A204.1 (cell line): ENCODE measurements at regions not wholly inside any gene's neighbourhood (a gene's known extent, or its start where the extent isn't known, plus 50 kb on each side); places are given as distances from the start of the nearest gene placed in this dataset.
A peak's percentile ranks its signal among the peaks of the same experiment; 100 is the strongest.

Source experiments
- FAIRE-seq: peaks from 2 replicates; lab custom pipeline; 2012; peaks lifted over from hg19 to GRCh38; lab: Jason Lieb, UNC

DNA sequence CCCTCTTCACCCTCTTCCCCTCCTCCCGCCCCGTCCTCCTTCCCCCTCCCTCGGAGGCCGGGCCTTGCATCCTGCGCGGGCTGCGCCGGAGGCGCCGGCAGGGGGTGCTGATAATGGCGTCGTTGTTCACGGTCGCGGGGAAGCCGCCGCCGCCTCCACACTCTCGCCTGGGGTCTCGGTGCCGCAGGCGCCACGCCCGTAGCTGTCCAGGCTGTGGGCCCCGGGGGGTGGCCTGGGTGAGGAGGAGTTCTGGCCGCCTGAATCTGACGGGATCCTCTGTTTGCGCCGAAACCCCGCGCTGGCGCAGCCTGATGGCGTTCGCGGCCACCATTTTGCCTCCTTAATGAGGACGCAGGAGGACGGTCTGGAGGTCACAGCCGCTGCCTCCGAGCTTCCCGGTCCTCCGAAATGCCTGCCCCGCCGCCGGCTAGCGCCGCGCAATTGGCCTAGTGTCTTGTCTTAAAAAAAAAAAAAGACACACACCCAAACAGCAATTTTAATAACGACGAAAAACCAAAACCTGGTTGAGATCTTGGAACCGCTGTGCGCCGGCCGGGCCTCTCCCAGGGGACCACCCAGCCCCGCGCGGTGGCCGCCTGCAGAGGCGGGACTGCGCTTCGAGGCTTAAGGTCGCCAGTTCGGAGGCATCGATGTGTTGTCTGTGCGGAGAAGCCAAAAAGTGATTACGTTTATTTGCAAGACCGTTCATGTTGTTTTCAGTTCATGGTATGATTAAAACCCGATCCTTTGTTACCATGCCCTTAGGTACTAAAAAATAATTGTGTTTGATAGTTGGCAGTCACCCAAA is 106.6 kb upstream of the HNRNPU start:
- FAIRE-seq: peak; percentile 46

DNA sequence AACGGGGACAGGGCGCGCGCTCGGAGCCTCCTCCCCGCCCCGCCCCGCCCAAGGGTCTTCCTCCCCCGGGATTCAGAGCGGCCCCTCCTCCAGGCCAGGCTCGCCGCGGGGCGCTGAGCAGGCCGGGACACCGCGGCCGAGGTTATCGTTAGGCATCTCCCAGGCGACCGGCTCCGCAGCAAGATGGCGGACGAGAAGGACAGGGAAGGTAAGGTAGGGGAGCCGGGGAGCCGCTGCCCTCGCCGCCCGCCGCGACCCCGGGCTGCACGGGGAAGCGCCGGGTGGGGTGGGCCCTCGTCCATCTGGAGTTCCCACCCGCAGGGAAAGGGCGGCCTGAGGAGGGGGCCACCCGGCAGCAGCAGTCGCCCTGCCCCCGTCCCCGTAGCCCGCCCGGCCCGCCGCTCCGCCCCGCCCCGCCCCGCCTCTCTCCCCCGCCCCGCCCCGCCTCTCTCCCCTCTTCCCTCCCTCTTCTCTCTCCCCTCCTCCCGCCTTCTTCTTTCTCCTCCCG is 105.9 kb upstream of the HNRNPU start:
- FAIRE-seq: no peak

DNA sequence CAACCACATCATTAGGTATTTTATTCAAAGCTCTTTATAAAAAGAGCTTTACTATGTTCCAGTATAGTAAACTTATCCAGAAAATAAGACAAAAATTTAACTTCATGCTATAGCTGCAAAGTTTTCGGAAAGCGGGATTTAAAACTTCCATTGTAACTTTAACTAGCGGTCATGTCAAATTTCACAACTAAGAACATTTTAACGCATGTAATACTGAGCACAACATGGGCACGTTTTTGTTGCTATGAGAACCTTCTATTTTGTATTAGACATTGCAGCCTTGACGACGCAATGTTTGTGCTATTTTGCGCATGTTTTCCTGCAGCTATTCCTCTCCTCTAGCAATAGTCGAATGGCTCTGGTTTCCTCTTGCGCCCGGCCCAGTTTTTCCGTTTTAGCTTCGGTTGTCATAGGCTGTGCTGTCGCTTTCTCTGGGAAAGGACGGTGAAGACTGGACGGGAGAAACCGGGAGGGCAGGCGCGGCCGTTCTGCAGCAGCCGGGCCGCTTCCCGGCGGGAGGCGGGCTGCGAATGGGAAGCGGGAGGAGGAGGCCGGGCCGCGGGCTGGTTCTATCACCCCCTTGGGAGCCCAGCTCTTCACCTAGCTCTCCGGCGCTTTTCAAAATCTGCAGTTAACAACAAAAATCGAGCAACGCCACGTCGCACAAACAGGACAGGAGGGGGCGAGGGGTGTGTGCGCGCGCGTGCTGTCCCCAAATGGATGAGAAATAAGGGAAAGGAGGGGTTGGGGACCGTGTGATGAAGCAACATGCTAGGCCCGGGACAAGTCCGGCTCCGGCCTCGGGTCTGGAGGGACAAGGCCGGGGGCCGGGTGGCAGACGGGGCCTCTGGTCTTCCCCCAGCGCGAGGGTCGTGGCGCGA is 105.3 kb upstream of the HNRNPU start:
- FAIRE-seq: no peak

DNA sequence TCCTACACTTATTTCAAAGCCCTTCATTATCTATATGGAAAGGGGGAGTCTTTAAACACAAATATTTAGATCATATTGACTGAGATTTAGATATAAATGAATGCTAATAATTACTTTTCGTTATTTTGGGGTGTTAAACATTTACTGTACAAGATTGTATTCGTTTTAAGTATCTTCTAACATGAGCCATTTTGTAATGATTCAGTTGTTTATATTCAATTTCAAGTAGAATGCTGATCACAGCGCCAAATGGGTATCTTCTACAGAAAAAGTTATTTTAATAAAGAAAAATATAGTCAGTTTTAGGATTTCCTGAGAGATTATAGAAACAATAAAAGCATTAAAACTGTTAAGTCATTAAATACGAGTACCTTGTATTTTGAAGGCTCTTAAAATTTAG is 104.5 kb upstream of the HNRNPU start:
- FAIRE-seq: no peak

DNA sequence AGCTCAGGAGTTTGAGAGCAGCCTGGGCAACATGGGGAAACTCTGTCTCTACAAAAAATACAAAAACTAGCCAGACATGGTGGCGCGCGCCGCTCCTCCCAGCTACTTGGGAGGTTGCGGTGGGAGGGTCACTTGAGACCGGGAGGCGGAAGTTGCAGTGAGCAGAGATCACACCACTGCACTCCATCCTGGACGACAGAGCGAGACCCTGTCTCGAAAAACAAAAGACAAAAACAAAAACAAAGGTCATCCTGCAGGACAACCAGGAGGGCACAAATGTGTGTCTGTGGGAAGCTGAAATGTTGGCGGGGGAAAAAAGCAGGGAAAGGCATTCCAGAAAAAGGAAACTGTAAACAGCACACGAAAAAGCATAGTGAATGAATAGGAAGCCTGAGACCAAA is 104.1 kb upstream of the HNRNPU start:
- FAIRE-seq: no peak

DNA sequence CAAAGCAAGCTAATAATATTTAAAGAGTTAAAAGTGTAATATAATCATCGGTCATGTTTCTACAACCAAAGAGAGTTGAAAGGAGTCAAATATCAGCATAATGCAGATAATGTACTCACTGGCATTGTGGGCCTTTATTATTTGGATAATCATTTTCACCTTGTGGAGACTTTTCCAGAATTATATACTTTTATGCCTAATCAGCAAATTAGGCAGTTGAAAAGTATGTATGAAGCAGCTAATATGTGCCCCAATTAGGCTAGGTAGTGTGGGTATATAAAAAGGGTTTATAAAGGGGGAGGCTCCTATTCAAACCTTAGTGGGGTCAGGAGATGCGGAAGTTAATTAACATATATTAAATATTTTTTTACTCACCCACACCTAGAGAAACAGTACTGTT is 102.8 kb upstream of the HNRNPU start:
- no peak for FAIRE-seq

DNA sequence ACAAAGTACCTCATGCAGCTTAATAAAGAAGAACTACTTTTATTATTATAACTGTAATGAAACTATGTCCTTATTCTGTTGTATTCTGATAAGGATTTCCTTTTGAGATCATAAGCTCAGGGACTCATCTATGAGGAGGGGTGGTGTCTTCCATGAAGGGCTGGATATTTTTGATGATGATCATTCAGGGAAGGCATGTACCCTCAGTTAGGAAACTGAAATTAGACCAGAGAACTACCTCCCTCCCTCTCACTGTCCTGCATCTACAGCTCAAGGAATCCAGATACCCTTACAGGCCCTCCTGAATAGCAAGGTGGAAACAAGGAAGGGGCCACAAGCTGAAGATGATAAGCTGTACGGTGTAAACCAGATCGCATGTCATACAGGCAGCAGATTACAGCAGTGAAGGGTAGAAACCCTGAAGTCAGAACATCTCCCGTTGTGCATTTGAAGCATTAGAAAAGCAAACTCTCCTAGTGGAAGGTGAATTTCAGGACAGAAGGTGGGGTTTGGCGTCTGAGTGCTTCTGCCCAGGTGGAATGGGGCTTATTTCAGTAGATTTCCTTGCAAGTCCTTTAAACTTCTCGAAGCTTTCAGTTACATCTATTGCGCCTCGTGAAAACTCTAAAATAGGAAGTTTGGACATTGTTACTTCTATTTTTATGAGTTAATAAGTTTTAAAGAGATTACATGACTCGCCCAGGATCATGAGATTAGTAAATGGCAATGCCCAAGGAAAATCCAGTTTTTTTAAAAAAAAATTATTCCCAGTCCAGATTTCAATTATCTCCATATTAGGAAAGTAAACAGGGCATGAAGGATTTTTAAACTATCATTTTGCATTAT is 101.1 kb upstream of the HNRNPU start:
- no peak for FAIRE-seq

DNA sequence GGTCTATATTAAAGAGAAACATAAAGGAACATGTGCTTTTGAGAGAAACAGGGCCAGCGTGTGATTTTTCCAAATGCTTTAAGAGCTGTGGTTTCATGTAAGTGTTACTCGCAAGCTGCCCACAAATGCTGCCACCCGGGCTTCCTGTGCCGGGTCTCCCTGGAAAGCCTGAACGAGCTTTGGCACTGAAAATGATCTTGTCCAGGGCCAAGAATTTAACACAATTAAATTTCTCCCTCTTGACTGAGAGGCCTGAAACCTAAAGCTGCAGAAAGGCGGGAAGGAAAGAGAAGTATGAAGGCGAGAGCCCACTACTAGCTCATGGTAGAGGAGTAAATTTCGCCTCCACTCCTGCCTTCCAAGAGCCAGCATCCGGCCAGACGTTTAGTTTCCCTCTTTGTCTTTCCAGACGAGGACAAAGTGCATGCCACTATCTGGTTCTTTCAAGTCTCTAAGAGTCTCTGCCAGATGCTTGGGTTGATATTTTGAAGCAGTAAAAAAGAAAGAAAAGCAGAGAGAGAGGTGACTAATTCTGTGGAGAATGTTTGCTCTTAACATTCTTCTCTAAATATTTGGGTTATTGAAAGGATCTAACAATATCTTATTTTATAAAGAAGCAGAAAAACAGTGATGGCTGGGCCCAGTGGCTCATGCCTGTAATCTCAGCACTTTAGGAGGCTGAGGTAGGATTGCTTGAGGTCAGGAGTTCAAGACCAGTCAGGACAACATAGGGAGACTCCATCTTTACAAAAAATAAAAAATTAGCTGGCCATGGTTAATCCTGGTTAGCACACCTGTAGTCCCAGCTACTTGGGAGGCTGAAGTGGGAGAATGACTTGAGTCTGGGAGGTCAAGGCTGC is 100.0 kb upstream of the HNRNPU start:
- FAIRE-seq: no peak

DNA sequence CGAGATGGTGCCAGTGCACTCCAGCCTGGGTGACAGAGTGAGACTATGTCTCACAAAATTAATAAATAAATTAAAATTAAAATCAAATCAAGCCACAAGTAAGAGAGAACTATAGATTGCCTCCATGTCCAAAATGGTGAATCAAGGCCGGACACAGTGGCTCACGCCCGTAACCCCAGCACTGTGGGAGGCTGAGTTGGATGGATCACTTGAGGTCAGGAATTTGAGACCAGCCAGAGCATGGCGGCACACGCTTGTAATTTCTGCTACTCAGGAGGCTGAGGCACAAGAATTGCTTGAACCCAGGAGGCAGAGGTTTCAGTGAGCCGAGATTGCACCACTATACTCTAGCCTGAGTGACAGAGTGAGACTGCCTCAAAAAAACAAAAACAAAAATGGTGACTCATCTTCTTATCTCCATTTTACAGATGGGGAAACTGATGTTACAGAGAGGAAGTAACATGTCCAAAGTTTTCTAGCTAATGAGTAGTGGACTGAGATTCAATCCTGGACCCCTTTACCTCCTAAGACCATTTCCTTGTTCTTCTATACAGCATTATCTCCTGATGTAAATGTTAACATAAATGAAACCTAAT is 99.0 kb upstream of the HNRNPU start:
- no peak for FAIRE-seq

DNA sequence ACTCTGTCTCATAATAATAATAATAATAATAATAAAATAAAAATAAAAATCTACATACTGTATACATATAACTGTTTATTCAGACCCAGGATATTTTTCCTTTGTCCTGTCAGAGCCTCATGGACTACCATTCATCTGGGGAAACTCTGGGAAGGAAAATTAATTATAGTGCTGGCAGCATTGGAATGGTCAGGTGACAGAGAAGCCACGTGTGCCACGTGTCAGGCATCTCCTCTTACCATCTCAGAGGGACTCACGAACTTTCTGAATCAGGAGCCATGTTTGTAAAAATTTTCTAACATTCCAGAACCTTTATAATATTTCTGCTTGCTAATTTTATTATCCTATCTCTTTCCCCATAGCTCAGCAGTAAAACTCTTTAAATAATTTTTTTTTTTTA is 97.8 kb upstream of the HNRNPU start:
- no peak for FAIRE-seq

DNA sequence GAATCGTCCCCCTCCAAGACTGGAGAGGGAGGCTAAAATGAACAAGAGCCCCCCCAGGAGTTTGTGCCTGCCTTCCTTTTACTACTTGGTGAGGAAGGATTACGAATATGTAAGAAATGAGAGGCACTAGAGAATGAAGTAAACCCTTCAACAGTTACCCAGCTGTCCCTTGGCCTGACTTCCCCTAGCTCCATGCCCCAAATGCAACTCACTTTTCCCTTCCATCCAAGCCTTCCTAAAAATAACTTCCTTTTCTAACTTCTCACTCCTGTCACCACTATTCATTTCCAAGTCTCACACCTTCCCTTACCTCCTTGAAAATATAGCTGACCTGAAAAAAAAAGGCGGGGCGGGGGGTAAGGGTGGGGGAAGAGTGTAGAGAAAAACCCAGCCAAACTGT is 96.6 kb upstream of the HNRNPU start:
- FAIRE-seq: no peak

DNA sequence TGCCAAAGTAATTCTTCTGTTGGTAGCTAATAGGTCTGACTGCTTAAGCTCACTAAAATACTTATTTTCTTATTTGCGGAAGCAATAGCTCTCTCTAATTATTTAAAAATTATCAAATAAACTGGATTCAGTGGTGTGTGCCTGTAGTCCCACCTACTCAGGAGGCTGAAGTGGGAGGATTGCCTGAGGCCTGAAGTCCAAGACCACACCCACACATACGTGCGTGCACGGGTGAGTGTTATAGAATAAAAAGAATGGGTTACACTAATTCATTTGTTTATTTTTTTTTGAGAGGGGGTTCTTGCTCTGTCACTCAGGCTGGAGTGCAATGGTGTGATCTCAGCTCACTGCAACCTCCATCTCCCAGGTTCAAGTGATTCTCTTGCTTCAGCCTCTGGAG is 94.2 kb upstream of the HNRNPU start:
- FAIRE-seq: no peak

DNA sequence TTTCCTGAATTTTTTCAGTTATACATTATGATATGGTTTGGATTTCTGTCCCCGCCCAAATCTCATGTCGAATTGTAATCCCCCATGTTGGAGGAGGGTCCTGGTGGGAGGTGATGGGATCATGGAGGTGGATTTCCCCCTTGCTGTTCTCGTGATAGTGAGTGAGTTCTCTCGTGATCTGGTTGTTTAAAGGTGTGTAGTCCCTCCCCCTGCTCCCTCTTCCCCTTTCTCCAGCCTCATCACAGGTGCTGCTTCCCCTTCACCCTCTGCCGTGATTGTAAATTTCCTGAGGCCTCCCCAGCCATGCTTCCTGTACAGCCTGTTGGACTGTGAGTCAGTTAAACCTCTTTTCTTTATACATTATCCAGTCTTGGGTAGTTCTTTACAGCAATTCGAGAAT is 93.2 kb upstream of the HNRNPU start:
- FAIRE-seq: no peak

DNA sequence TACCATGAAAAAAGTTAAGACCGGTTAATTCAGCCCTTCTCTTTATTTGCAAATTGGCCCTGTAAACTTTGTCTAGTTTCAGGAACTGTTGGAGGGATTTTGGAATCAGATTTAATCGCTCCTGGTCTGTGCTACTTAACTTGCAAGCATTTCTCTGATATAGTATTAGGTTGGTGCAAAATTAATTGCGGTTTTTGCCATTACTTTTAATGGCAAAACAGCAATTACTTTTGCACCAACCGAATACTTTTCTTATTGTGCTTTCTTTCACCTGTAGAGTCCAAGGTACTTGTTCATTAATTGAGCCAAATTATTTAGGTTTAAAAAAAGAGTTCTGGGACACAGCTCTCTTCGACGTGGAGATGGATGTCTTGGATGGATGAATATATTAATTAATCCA is 92.8 kb upstream of the HNRNPU start:
- no peak for FAIRE-seq

DNA sequence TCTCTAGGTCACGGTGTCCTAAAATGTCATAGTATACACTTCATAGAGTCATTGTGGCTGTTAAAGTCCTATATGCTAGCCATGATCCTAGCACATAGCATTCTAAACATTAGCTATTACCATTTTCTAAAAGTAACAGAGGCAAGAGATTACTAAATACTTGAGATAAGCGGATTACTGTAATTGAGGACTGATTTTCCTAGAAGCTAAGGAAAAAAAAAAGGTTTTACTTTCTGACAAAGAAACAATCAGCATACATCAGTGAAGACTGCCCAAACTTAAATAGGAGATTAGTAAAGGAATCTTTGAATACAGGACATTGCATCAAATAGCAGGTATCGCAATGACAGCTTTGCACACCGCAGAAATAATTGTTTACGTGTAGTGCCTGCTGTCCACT is 91.3 kb upstream of the HNRNPU start:
- no peak for FAIRE-seq

DNA sequence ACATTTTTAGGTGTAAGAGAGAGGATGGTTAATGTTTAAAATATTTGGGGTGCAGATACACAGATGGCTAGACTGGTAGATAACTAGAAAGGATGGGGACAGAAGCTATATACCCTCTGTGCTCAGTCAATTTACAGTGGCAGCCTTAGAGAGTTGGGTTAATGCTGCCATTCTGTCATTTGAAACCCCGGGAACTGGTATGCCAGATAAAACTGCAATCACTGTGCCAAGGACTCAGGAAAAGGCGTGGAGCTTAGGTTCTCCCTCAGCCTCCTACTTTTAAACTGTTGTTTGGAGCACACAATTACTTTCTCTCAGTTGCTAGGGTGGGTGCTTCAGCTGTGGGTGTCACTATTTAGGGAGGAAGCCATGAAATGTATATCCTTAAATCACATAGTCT is 90.0 kb upstream of the HNRNPU start:
- FAIRE-seq: no peak

DNA sequence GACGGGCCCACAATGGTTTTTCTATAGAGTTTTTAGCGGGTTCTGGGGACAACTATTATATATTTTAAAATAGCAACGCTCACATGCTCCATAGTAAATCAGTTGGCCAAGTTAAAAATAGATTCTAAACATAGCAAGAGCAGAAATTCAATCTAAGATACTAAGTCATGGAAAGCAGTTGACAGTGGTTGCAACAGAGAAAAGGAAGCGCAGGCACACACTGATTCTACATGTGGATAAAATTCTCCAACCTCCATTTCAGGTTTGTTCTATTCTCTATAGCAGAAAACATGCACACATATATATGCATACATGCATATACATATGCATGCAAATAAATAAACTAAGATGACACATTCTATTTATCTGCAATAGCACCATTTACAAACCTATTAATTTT is 89.6 kb upstream of the HNRNPU start:
- no peak for FAIRE-seq

DNA sequence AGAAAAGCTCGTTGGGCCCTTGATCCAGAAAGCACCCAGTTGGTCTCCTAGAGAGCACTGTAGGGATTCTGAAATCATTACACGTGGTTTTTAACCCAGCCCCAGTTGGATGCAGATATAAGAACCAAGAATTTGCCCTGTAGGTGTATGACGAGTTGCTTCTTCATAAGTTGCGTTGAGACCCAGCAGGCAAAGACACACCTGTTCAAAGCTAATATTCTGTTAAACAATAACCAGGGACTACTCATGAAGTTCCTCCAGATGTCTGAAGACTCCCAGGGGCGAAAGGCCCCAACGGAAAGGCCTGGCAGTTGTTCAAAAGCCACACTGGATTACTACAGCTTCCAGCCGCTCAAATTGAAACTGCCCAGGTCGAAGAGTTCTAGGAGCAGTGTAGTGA is 88.6 kb upstream of the HNRNPU start:
- FAIRE-seq: no peak

DNA sequence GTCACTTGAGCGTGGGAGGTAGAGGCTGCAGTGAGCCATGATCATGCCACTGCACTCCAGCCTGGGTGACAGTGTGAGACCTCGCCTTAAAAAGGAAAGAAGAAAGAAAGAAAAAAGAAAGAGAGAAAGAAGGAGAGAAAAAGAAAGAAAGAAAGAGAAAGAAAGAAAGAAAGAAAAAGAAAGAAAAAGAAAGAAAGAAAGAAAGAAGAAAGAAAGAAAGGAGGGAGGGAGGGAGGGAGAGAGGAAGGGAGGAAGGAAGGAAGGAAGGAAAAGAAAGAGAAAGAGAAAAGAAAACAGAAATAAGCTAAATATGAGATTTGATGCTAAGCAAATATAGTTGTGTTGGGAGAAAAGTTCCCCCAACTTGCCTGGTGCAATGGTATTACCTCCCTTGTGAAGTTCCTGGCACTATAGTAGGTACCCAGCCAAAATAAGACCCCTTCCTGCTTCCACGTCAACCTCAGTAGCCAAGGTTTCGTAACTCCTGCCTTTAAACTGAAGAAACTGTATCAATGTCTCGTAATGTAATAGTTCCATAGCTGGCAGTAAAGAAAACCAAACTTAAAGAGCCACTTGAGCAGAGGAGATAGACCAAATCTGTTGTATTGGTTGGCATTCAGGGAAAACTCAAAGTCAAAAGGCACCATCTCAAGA is 88.1 kb upstream of the HNRNPU start:
- no peak for FAIRE-seq

DNA sequence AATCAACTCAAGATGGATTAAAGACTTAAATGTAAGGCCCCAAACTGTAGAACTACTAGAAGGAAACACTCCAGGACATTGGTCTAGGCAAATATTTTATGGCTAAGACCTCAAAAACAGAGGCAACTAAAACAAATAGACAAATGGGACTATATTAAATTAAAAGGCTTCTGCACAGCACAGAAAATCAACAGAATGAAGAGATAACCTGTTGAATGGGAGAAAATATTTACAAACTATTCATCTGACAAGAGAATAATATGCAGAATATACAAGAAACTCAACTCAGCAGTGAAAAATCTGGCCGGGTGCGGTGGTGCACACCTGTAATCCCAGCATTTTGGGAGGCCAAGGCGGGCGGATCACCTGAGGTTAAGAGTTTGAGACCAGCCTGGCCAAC is 84.1 kb upstream of the HNRNPU start:
- no peak for FAIRE-seq
